SK-N-SH (cell line): ENCODE measurements at regions not wholly inside any gene's neighbourhood (a gene's known extent, or its start where the extent isn't known, plus 50 kb on each side); places are given as distances from the start of the nearest gene placed in this dataset.

ENCODE experiments used
- CTCF ChIA-PET: fragments of 300-600, 350-600 bp; formaldehyde crosslinking; extraction: SDS; loops from one replicate; lab custom pipeline; 2021; lab: Yijun Ruan, JAX
- POLR2A ChIA-PET: fragments of 350-600 bp; sonication (Branson Sonifier 250); formaldehyde crosslinking; extraction: SDS; loops from one replicate; lab custom pipeline; 2020; ENCODE audit warnings: antibody characterized with exemption, inconsistent platforms; lab: Yijun Ruan, JAX
- DNase-seq: peaks from one replicate; pipeline ENCODE4 v3.0.0; 2012
- H2AFZ ChIP-seq: fragments of 200-600 bp; sonication (generic); 2 replicates; pipeline ENCODE4 v1.8.1; 2016; ENCODE audit warnings: antibody characterized with exemption, mild to moderate bottlenecking, low read depth
- H3F3A ChIP-seq: fragments of 200-600 bp; sonication (generic); replicated peaks from 2 replicates; pipeline ENCODE3; 2016; ENCODE audit warnings: antibody characterized with exemption, mild to moderate bottlenecking; ENCODE audit not compliant: insufficient read depth
- H3K27ac ChIP-seq, 2 experiments: fragments of 200-500 bp in 1 of 2; fragments of 200-600 bp in 1 of 2; sonication (Bioruptor generic) in 1 of 2; sonication (generic), shearing (Covaris generic) in 1 of 2; 2 replicates each; pipeline versions ENCODE4 v1.5.1 to v1.6.1; 2014 to 2016; ENCODE audit warnings: low read depth in 2 of 2, inconsistent platforms in 1 of 2, low read length in 1 of 2, mild to moderate bottlenecking in 1 of 2, mixed read lengths in 1 of 2
- H3K27me3 ChIP-seq: fragments of 200-600 bp; sonication (generic), shearing (Covaris generic); 2 replicates; pipeline ENCODE4 v1.6.1; 2016; ENCODE audit warnings: mixed run types; ENCODE audit not compliant: insufficient read depth
- H3K36me3 ChIP-seq, 2 experiments: fragments of 200-500 bp in 1 of 2; fragments of 200-600 bp in 1 of 2; sonication (Bioruptor generic) in 1 of 2; sonication (generic) in 1 of 2; replicated peaks in 1 of 2; 2 replicates each; pipeline versions ENCODE3 to v1.5.1; 2014 to 2016; ENCODE audit warnings: low read length in 1 of 2, mild to moderate bottlenecking in 1 of 2; ENCODE audit not compliant: insufficient read depth in 2 of 2, control insufficient read depth in 1 of 2
- H3K4me1 ChIP-seq, 2 experiments: fragments of 200-500 bp in 1 of 2; fragments of 200-600 bp in 1 of 2; sonication (Bioruptor generic) in 1 of 2; sonication (generic), shearing (Covaris generic) in 1 of 2; 2 replicates each; pipeline versions ENCODE4 v1.5.1 to v1.6.1; 2014 to 2016; ENCODE audit warnings: low read depth in 1 of 2, low read length in 1 of 2, mixed run types in 1 of 2; ENCODE audit not compliant: insufficient read depth in 2 of 2, control insufficient read depth in 1 of 2
- H3K4me2 ChIP-seq: fragments of 200-600 bp; sonication (generic), shearing (Covaris generic); 2 replicates; pipeline ENCODE4 v1.6.1; 2017; ENCODE audit warnings: mixed run types
- H3K4me3 ChIP-seq, 2 experiments: fragments of 200-500 bp in 1 of 2; fragments of 200-600 bp in 1 of 2; sonication (Bioruptor generic) in 1 of 2; sonication (generic), shearing (Covaris generic) in 1 of 2; 2 replicates each; pipeline versions ENCODE4 v1.5.1 to v1.8.1; 2014 to 2016; ENCODE audit warnings: low read depth in 2 of 2, inconsistent platforms in 1 of 2, low read length in 1 of 2, mild to moderate bottlenecking in 1 of 2, mixed read lengths in 1 of 2, moderate library complexity in 1 of 2
- H3K79me2 ChIP-seq: fragments of 200-600 bp; sonication (generic); 2 replicates; pipeline ENCODE4 v1.8.1; 2017; ENCODE audit warnings: mild to moderate bottlenecking; ENCODE audit not compliant: insufficient read depth
- H3K9ac ChIP-seq: fragments of 200-600 bp; sonication (generic); 2 replicates; pipeline ENCODE4 v1.6.1; 2017; ENCODE audit warnings: mixed run types
- H3K9me2 ChIP-seq: fragments of 200-600 bp; sonication (generic); 2 replicates; pipeline ENCODE4 v1.6.1; 2017; ENCODE audit warnings: mixed run types
- H3K9me3 ChIP-seq: fragments of 200-600 bp; sonication (generic); 2 replicates; pipeline ENCODE4 v1.6.1; 2017; ENCODE audit warnings: mixed run types, mild to moderate bottlenecking, moderate library complexity
- H4K20me1 ChIP-seq: fragments of 200-600 bp; sonication (generic); 2 replicates; pipeline ENCODE4 v1.6.1; 2017; ENCODE audit warnings: mild to moderate bottlenecking, mixed run types; ENCODE audit not compliant: insufficient read depth
- CHD2 ChIP-seq: fragments of 150-350 bp; IDR thresholded peaks from 2 replicates; pipeline ENCODE4 v1.6.1; 2018; ENCODE audit warnings: low read length; ENCODE audit not compliant: partially characterized antibody
- CTCF ChIP-seq: fragments of 200-600 bp; sonication (generic); IDR thresholded peaks from 2 replicates; pipeline ENCODE4 v1.6.1; 2017; ENCODE audit warnings: antibody characterized with exemption, mild to moderate bottlenecking, moderate library complexity
- ELF1 ChIP-seq: IDR thresholded peaks from 2 replicates; pipeline ENCODE4 v1.4.0; 2012
- FOSL2 ChIP-seq: IDR thresholded peaks from 2 replicates; pipeline ENCODE4 v1.4.0; 2012; ENCODE audit warnings: low read depth, mild to moderate bottlenecking, moderate library complexity, borderline replicate concordance
- FOXJ3 ChIP-seq: sonication (generic); formaldehyde crosslinking; IDR thresholded peaks from 2 replicates; pipeline ENCODE4 v1.5.1; 2020; ENCODE audit warnings: mild to moderate bottlenecking, missing genetic modification reagents
- GABPA ChIP-seq: IDR thresholded peaks from 2 replicates; pipeline ENCODE4 v1.4.0; 2012; ENCODE audit warnings: low read depth, mild to moderate bottlenecking
- JUND ChIP-seq: IDR thresholded peaks from 2 replicates; pipeline ENCODE4 v1.4.0; 2012
- MAX ChIP-seq: IDR thresholded peaks from 2 replicates; pipeline ENCODE4 v1.4.0; 2012; ENCODE audit warnings: low read depth
- MEF2A ChIP-seq: IDR thresholded peaks from 2 replicates; pipeline ENCODE4 v1.4.0; 2012; ENCODE audit warnings: low read depth, borderline replicate concordance
- POLR2AphosphoS5 ChIP-seq: IDR thresholded peaks from 2 replicates; pipeline ENCODE4 v1.6.1; 2012; ENCODE audit warnings: low read depth, low read length
- RAD21 ChIP-seq: IDR thresholded peaks from 2 replicates; pipeline ENCODE4 v1.6.1; 2012; ENCODE audit warnings: mild to moderate bottlenecking, low read length
- REST ChIP-seq: IDR thresholded peaks from 2 replicates; pipeline ENCODE4 v1.6.1; 2012; ENCODE audit warnings: mild to moderate bottlenecking, low read depth, low read length, moderate library complexity
- RFX5 ChIP-seq: IDR thresholded peaks from 2 replicates; pipeline ENCODE4 v1.6.1; 2012; ENCODE audit warnings: mild to moderate bottlenecking, improper control_type of control experiment, low read length
- RXRA ChIP-seq: IDR thresholded peaks from 2 replicates; pipeline ENCODE4 v1.4.0; 2012; ENCODE audit warnings: low read depth, mild to moderate bottlenecking, borderline replicate concordance
- SIN3A ChIP-seq: IDR thresholded peaks from 2 replicates; pipeline ENCODE4 v1.6.1; 2012; ENCODE audit warnings: low read depth, mild to moderate bottlenecking, low read length, moderate library complexity, borderline replicate concordance
- SMC3 ChIP-seq: IDR thresholded peaks from 2 replicates; pipeline ENCODE4 v1.6.1; 2012; ENCODE audit warnings: low read depth, low read length, improper control_type of control experiment
- USF1 ChIP-seq: IDR thresholded peaks from 2 replicates; pipeline ENCODE4 v1.4.0; 2012; ENCODE audit warnings: low read depth, borderline replicate concordance
- USF2 ChIP-seq: fragments of 150-350 bp; IDR thresholded peaks from 2 replicates; pipeline ENCODE4 v1.6.1; 2017; ENCODE audit warnings: antibody characterized with exemption, low read length, low read depth, borderline replicate concordance
- WGBS: methylation state at CpG from one replicate; pipeline ENCODE4 v1.1.6; 2017; ENCODE audit warnings: low lambda C conversion rate; 5-methylcytosine and 5-hydroxymethylcytosine counted together

- peaks cover 24% of the 10 kb centered on the region; the same call in 1 of the 2 replicates for H3K27me3 ChIP-seq
- no peak overlapping the region for H3K9ac ChIP-seq
- H4K20me1 ChIP-seq = no peaks in the 10 kb centered on the region
- 17% methylated on average over 1 of the region's 1 CpG for WGBS
- H3K9me3 ChIP-seq = no peaks in the 10 kb centered on the region
- no peaks in the 10 kb centered on the region for H3K79me2 ChIP-seq
- no peaks in the 10 kb centered on the region for H3K4me1 ChIP-seq
- DNase-seq = no peak
- POLR2A ChIA-PET = no interaction called here
- H3K36me3 ChIP-seq = no peaks in the 10 kb centered on the region
- no peaks in the 10 kb centered on the region for H3F3A ChIP-seq
- CTCF ChIA-PET = no interaction called here
- no peak overlapping the region for H2AFZ ChIP-seq
- no peak for TF ChIP-seq JUND
- TF ChIP-seq CTCF = no peak
- no peak for TF ChIP-seq GABPA
- no peak for TF ChIP-seq FOSL2
- H3K4me2 ChIP-seq = no peak overlapping the region
- no peak overlapping the region for H3K27ac ChIP-seq
- H3K9me2 ChIP-seq = no peaks in the 10 kb centered on the region
- no peak overlapping the region for H3K4me3 ChIP-seq
Observed at GRCh38 chrX:151814767-151815166, 80.2 kb downstream of the CNGA2 start.

- no peaks in the 10 kb centered on the region for H3K9me2 ChIP-seq
- H3F3A ChIP-seq = no peaks in the 10 kb centered on the region
- no peaks in the 10 kb centered on the region for H4K20me1 ChIP-seq
- no peak overlapping the region for H3K4me2 ChIP-seq
- no peaks in the 10 kb centered on the region for H3K4me1 ChIP-seq
- H3K36me3 ChIP-seq = no peaks in the 10 kb centered on the region
- ChIA-PET CTCF (no interaction called here), POLR2A (no interaction called here)
- H3K9me3 ChIP-seq = no peaks in the 10 kb centered on the region
- DNase-seq = no peak
- H3K4me3 ChIP-seq = no peak overlapping the region
- WGBS = 9% methylated on average over 2 of the region's 2 CpGs
- H3K79me2 ChIP-seq = no peaks in the 10 kb centered on the region
- H3K27me3 ChIP-seq = peaks cover 24% of the 10 kb centered on the region; the same call in 1 of the 2 replicates
- H3K9ac ChIP-seq = no peak overlapping the region
- no peak overlapping the region for H2AFZ ChIP-seq
- no peak overlapping the region for H3K27ac ChIP-seq
- TF ChIP-seq USF2 (no peak), CHD2 (no peak), FOSL2 (no peak), RFX5 (no peak), ELF1 (no peak), USF1 (no peak), REST (no peak), POLR2AphosphoS5 (no peak), SIN3A (no peak), MEF2A (no peak), FOXJ3 (CRISPR knock-in tag) (no peak), JUND (no peak), CTCF (no peak), SMC3 (no peak), RAD21 (no peak), MAX (no peak), RXRA (no peak)
Observed at GRCh38 chrX:151815398-151815797, 80.9 kb downstream of the CNGA2 start.
